HG02840 (cell line): ENCODE measurements at regions not wholly inside any gene's neighbourhood (a gene's known extent, or its start where the extent isn't known, plus 50 kb on each side); places are given as distances from the start of the nearest gene placed in this dataset.

Experiments used
- ATAC-seq: cut with Tn5 transposase; IDR thresholded peaks from one replicate; pipeline ENCODE4 v1.9.1; 2021; ENCODE audit warnings: mild to moderate bottlenecking, moderate library complexity, moderate number of reproducible peaks; ENCODE audit not compliant: unreplicated experiment, low FRiP score

DNA sequence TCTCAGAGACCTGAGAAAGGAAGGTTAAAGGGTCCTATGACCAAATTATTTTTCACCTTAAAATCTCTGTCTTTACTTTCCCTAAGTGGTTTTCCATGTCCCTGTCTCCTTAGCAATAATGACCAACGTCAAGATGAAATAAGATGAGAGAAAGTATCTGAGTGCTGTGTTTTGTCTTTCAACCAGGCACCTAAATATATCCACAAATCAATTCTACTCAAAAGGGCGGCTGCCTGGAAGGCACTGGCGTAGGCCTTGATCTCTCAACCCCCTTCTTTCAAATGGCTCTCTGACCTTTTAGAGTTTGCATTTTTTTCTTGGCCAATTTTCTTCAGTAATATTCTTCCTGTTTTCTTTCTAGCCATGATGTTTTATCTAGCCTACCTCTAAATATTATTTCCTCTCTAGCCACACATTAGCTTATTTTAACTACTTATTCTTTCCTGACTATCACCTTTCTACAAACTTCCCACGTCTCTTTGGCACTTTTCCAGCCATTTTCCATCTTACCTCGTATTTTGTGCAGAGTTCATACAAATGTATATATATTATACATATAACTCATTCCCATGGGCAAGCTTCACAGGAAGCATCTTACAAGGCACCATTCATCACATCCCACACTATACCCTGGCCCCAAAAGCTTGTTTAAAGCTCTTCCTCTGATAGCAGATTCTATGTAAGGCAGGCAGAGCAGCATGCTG lies 204.5 kb downstream of the SNX18 start:
- ATAC-seq = no peak

DNA sequence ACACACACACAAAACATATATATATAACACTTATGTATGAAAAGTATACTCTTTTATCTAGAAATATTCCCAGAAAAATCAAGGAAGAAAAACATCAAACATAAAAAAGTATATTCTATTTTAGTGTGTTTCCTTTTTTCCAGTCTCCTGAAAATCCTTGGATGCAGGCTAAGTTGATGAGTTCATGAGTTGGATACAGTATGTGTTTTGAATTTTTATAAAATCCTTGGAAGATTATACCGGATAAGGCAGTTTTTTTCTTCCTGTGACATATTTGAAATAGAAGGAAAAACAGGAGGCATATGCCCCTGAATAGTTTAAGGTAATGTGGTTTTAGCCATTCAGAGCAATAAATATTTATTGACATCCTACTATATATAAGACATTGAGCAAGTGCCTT lies 203.6 kb downstream of the SNX18 start:
- ATAC-seq = no peak

DNA sequence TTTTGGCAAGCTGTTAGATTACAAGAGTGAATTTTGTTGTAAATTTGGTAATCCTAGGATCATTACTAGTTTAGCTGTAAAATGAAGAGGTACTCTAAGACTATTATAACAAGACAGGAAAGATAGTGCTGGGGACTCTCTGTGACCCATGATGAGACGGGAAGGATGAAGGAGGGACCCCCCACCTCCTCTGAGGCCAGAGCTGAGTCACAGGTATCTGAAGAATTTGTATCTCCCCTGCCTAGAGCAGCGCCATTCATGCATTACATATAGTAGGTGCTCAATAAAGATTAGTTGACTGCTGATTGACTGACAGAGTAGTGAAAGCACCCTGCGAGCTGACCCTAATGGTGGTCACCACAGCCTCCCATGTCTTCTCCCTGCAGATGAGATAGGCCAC lies 202.8 kb downstream of the SNX18 start:
- no peak for ATAC-seq

DNA sequence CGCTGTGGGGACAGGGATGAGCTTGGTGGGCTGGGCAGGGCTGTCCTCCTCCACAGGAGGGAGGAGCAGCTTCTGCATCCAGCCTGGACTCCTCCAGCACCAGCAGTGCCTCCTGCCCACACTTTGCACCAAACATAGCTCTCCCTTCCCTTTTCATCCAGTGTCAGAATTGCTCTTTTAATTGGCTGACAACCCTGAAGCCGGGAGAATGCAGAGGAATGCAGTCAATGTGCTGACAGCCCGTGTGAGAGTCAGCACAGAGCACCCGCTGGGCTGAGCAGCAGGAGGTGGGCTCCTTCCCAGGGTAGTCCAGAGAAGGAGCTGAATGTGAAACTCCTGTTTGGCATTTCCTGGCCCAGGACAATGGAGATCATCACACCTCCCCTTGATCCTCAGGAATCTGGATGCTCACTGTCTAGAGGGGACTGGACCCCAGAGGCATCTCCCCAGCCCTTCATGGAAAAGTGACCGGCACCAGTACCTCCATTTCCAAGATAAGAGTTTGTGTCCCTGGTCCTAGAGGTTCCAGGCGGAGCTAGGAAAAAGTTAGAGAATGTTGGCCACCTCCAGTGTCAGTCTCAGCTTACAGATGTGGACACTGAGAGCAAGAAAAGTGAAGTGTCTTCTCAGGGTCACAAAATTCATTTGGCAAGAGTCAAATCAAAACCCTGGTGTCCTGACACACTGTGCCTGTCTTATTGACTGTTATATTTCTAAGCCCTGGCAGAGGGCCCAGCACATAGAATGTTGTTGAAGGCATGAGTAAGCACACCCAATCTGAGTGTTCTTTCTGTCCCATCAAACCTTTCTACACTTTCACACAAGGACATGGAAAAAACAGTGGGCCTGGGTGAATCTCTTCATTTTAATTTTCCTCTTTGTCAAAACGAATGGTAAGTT lies 202.1 kb downstream of the SNX18 start:
- ATAC-seq = no peak

DNA sequence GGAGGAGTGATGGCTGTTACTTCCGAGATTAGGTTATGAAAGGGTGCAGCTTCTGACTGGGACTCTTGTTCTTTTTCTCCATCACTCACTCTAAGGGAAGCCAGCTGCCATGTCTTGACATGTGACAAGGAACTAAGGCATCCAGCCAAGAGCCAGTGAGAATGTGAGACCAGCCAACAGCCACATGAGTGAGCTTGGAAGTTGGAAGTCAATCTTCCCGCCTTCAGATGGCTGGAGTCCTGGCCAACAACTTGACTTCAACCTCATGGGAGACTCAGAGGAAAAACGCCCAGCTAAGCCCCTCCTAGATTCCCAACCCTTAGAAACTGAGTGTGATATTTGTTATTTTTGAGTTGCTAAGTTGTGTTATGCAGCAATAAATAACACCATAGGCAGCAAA lies 201.1 kb downstream of the SNX18 start:
- ATAC-seq = no peak

DNA sequence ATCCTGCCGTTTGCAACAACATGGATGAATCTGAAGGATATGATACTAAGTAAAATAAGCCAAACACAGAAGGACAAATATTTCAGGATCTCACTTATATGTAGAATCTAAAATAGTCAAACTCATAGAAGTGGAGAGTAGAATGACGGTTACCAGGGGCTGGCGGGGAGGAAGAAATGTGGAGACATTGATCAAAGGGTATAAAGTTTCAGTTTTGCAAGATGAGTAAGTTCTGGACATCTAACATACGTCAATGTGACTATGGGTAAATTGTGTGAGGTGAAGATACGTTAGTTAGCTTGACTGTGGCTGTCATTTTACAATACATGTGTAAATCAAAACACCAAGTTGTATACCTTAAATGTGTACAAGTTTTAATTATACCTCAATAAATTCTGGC lies 200.3 kb downstream of the SNX18 start:
- no peak for ATAC-seq

DNA sequence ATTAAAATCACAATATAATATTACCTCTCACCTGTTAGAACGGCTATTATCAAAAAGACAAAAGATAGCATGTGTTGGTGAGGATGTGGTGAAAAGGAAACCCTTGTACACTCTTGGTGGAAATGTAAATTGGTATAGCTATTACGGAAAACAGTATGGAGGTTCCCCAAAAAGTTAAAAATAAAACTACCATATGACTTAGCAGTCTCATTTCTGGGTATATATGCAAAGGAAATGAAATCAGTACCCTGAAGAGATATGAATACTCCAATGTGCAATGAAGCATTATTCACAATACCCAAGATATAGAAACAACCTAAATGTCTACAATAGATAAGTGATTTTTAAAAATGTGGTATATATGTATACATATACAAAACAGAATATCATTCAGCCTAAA lies 199.9 kb downstream of the SNX18 start:
- no peak for ATAC-seq

DNA sequence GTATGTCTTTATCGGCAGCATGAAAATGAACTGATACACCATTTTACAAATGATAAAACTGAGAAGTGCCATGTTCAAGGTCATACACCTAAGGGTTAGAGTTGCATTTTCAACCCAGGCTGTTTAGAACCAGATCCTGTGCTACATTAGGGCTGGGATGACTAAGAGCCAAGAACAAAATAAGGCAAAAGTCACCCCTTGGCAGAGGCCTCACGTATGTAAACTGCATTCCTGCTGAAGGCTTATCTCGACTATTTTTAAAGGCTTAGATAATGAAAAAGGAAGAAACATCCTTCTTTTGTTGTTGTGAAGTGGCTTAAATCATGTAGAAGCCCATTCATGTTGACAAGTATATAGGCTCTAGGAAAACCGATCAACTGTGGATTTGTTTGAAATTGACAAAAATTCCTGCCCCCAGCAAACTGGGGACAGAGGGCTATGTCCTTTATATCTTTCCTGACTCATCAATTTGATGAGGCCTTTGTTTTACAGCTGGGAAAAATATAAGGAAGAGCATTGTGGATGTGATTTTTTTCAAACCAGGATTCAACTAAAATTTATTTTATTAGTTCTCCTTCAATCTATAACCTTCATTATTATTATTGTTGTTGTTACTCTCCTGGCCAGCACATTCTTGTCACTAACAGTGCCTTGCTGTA lies 196.5 kb downstream of the SNX18 start:
- ATAC-seq = no peak

DNA sequence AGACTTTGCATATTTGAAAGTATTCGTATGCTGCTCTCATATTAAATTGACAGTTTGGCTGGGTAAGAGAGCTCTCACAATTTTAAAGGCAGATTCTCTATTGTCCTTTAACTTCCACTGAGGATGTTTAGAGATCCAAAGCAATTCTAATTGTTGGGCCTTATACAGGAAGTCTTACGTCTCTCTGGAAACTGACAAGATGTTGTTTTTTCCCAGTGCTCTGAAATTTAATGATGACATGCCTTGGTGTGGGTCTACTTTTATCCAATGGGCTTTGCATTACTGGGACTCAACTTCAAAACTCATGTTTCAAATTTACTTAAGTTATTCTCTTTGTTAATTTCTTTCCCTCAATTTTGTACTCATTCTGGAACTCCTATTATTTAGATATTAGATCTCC lies 191.5 kb downstream of the SNX18 start:
- no peak for ATAC-seq

DNA sequence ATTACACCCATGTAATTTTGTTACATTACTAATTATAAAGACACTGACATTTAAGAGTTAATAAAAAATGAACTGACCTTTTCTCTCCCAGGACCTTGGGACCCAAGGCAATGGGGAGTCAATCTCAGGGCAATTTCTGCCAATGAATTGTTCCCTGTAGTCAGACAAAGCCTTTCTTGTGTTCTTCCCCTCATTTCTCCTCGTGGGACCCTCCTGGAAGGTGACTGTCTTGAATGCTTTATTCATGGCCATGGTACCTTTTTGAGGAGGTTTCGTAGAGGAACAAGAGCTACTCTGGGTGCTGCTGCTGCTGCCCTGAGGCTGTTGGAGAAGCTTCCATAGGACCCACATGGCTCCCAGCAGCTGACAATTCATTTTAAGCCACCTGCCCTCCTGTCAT lies 190.3 kb downstream of the SNX18 start:
- ATAC-seq = no peak

DNA sequence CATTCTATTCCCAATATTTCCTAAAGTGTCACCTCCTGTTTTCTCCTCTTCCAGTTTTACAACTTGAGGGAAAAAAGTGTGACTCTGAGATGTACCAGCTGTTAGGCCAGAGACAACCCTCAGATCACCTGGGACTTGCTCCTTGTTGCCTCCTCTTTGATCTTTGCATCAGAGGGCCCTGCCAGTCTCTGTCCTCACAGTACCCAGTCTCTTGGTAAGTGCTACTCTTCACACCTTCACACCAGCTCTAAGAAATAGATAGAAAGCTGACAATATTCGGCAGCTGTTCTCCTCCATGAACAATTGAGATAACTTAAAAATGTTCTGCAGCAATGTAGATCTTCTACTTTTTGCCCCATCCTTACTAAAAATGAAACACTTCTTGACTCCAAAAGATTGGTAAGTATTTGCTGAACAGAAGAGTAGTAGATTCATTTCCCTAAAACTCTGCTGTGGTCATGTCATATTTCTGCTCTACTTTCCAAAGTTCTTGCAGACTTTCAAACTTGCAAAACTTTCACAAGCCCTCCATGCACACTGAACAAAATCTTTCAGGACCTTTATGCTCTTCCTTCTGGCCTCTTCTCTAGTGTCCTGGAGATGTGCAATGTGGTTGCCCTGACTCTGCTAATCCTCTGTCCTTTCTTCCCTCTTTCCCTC lies 188.6 kb downstream of the SNX18 start:
- ATAC-seq = no peak

DNA sequence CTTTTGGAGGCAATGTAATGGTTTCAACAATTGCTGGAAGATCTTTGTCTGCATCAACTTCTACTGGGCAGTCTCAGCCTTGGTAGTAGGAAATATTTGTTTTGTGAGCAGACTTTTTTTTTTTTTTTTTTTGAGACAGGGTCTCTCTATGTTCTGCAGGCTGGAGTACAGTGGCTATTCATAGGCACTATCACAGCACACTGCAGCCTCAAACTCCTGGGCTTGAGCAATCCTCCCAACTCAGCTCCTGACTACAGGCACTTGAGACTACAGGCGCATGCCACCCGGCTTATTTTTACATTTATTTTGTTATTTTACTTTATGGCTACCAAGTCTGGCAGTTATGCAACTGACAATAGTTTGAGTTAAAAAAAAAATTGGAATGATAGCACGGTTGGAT lies 187.3 kb downstream of the SNX18 start:
- ATAC-seq = no peak

DNA sequence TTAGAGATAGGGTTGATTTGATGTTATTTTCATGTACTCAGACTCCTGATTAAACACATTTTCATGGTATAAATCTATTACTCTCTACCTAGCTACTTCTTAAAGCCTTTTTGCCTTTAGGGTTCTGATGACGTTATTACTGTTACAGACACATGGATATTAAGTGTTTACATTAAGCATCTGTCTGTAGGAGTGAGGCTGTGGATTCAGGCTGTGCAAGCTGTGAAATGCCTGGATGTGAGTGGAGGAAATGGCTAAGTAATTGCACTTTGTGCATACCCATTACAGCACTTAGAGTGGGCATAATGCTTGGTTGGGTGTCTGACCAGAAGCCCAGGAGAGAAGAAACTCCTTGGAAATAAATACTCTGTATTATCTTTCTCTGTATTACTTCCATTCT lies 186.8 kb downstream of the SNX18 start:
- no peak for ATAC-seq

DNA sequence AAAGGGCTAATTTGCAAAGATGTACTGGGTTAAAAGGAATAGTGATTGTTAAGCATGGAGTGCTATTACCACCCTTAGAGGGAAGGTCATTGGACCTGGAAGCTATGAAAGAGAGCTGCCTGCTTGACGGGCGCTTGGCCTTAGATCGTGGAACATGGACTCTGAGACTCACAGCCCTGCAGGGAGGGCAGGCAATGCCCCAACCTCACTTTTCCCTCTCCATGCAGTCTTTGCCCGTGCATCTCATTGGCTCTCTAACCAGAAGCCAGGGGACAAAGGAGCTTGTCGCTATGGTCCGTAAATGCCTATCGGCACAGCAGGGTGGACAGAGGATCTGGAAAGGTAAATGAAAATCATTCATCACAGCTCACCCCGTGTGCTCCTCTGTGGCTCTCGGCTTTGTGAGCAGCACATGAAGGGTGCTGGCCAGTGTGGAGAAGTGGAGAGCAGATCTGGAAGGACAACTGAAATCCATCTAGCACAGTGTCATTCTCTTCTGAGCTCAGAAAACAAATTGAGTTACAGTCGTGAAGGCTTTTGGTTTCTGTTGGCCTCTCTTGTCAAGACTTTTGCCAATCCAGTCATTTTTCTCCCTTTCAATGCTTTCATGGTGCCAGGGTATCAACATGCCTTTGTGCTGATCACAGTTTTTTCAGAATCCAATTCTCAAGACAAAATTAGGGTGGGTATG lies 186.2 kb downstream of the SNX18 start:
- no peak for ATAC-seq

DNA sequence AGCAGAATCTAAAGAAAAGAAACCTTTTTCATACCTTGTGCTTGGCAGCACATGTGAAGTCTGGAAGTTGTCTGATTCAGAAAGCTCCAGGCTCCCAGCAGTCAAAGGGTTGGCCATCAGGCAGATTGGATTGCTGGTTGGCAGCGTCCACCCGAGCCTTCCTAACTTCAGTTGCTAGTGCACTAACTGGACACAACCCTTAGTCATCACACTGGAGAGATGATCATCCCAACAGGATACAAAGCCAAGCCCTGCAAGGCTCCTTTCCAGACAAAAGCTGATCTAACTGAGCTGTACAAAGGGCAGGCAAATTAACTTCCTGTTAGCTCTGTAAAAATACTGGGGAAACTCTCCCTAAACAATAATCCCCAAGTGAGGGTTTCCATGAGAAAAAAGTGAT lies 185.6 kb downstream of the SNX18 start:
- no peak for ATAC-seq

DNA sequence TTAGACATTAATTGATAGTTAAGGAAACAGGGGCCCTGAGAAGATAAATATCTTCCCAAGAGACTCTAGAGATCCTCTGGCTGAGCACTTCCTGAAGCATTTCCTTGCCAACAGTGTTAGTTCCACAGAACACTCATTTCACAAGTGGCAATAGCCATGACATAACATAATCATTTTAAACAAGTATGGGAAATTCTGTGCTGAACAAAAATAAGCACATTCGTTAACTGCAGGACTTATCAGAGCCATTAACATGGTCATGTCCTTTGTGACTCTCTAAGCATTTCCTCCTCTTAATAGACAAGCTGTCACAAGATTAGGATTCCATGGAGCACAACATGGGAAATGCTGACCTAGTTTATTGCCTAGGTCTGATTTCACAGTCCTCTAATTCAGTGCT lies 184.9 kb downstream of the SNX18 start:
- no peak for ATAC-seq

DNA sequence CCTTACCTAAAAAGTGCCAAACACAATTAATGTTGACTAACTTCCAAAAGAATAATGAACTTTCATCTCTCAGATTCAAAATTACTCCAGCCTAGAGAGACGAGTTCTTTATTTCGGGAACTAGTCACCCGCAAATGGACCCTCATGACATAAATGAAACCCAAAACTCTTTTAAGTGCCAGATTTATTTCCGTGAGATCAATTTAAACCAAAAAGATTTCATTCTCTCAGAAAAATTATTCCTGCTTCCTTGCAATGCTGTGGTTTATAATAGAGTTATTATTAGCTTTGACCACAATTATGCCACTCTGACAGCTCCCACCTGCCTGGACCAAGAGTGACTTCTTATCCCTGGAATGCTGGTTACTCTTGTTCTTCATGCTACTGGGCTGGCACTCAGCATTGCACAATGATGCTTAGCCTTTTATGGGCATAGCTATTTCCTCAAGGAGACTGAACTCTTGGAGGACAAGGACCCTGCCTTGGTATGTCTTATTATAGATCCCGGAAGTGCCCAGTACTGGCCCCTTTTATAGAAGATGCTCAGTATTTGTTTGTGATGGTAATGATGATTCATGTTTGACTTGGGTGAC lies 183.5 kb downstream of the SNX18 start:
- ATAC-seq = no peak

DNA sequence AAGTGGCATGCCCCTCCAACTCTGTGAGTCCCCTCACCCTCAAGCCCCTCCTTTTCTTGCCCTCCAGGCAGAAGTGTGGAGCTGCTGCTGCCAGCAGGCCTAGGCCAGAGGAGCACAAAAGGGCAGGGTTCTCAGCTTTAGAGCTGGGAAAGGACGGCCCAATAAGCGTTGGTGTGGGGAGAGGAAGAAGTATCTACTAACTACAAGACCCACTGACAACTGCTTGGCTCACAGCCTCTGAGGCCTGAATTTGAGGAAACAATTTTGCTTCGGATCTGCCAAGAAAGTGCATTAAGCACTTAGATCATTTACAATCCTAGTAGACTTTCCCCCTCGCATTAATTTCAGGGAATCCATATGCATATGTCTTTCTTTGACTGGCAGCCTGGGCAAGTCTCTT lies 179.4 kb downstream of the SNX18 start:
- no peak for ATAC-seq

DNA sequence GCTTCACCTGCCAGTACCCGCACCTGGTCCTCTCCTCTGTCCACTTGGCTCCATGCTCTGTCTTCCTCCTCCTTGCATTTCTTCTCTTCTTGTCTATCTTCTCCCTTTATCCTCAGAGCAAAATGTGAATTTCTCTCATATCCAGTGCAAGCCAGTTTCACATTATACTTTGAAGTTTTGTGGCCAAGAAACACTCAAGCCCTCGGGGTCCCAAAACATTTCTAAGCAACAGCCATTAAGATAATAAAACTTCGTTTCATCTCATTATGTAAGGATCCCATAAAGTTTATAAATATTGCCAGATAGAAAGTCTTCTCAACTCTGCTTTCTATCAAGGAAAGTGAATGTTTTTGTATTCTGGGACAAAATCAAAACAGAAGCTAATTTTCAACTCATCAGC lies 178.8 kb downstream of the SNX18 start:
- ATAC-seq = no peak
